GM12878 (cell line): ENCODE measurements at regions not wholly inside any gene's neighbourhood (a gene's known extent, or its start where the extent isn't known, plus 50 kb on each side); places are given as distances from the start of the nearest gene placed in this dataset.
A peak's percentile ranks its signal among the peaks of the same experiment; 100 is the strongest.

Experiments used
- ATAC-seq: fragments of 200-7000 bp; cut with Tn5 transposase; 3 replicates; pipeline ENCODE4 v1.9.1; 2020; ENCODE audit warnings: mild to moderate bottlenecking, moderate library complexity
- BruUV-seq: library from RNA; stranded (reverse); fragments of 400-500 nt; replicated peaks from 2 replicates; lab custom pipeline; 2021; lab: Mats Ljungman, UMichigan
- CTCF ChIA-PET: fragments of 300-600 bp; sonication (Branson Sonifier 250); formaldehyde crosslinking; extraction: SDS; loops from one replicate; lab custom pipeline; 2021; ENCODE audit warnings: inconsistent platforms; lab: Yijun Ruan, JAX
- POLR2A ChIA-PET: fragments of 350-600 bp; formaldehyde crosslinking; extraction: SDS; loops from one replicate; lab custom pipeline; 2021; ENCODE audit warnings: inconsistent platforms; lab: Charles Lee
- RAD21 ChIA-PET: fragments of 300-600 bp; sonication (Branson Sonifier 250); formaldehyde crosslinking; loops from one replicate; lab custom pipeline; 2023; ENCODE audit warnings: antibody characterized with exemption; ENCODE audit not compliant: unreplicated experiment; lab: Charles Lee
- SMC1A ChIA-PET: fragments of 300-600 bp; sonication (Branson Sonifier 250); formaldehyde crosslinking; loops from one replicate; lab custom pipeline; 2023; ENCODE audit not compliant: unreplicated experiment, uncharacterized antibody; lab: Charles Lee
- DNase-seq: peaks from one replicate; pipeline ENCODE4 v3.0.0-alpha.2; 2011; ENCODE audit warnings: low read depth, low spot score
- FAIRE-seq: peaks from 3 replicates; lab custom pipeline; 2011; peaks lifted over from hg19 to GRCh38; lab: Jason Lieb, UNC
- H2AFZ ChIP-seq: 2 replicates; pipeline ENCODE4 v1.6.0; 2011; ENCODE audit warnings: low read depth, low read length, control low read depth; ENCODE audit not compliant: control insufficient read depth
- H3K27ac ChIP-seq: 2 replicates; pipeline ENCODE4 v1.5.1; 2011; ENCODE audit warnings: control low read depth; ENCODE audit not compliant: control insufficient read depth, insufficient read depth
- H3K27me3 ChIP-seq, 2 experiments: replicated peaks in 1 of 2; 2 replicates each; pipeline versions ENCODE4 v1.6.0 to v1.6.1; 2011; ENCODE audit warnings: low read length in 1 of 2; ENCODE audit not compliant: control insufficient read depth in 2 of 2, insufficient read depth in 2 of 2
- H3K36me3 ChIP-seq, 2 experiments: 2 replicates each; pipeline ENCODE4 v1.5.1; 2011; ENCODE audit warnings: low read length in 1 of 2; ENCODE audit not compliant: control insufficient read depth in 2 of 2, insufficient read depth in 2 of 2
- H3K4me1 ChIP-seq: 2 replicates; pipeline ENCODE4 v1.6.1; 2011; ENCODE audit warnings: mild to moderate bottlenecking, low read length, moderate library complexity, mixed read lengths; ENCODE audit not compliant: control insufficient read depth, insufficient read depth
- H3K4me2 ChIP-seq: 2 replicates; pipeline ENCODE4 v1.6.0; 2011; ENCODE audit warnings: control low read depth; ENCODE audit not compliant: control insufficient read depth, insufficient read depth
- H3K4me3 ChIP-seq: fragments of 200-600 bp; sonication (generic); 2 replicates; pipeline ENCODE4 v1.5.1; 2016
- H3K79me2 ChIP-seq: 2 replicates; pipeline ENCODE4 v1.6.0; 2011; ENCODE audit warnings: low read length; ENCODE audit not compliant: control insufficient read depth, insufficient read depth
- H3K9ac ChIP-seq: 2 replicates; pipeline ENCODE4 v1.8.0; 2011; ENCODE audit warnings: low read length, control low read depth, mixed read lengths; ENCODE audit not compliant: control insufficient read depth, insufficient read depth
- H3K9me3 ChIP-seq: replicated peaks from 3 replicates; pipeline ENCODE4 v1.5.1; 2011; ENCODE audit warnings: mild to moderate bottlenecking, low read length; ENCODE audit not compliant: control insufficient read depth, insufficient read depth
- H4K20me1 ChIP-seq: 2 replicates; pipeline ENCODE4 v1.6.0; 2011; ENCODE audit not compliant: control insufficient read depth, insufficient read depth
- CTCF ChIP-seq, 3 experiments: IDR thresholded peaks in 2 of 3; conservative IDR thresholded peaks in 1 of 3; 2 replicates each; pipeline ENCODE4 v1.5.1; 2011; ENCODE audit warnings: low read depth in 3 of 3, low read length in 3 of 3, mild to moderate bottlenecking in 3 of 3, control low read depth in 2 of 3, moderate library complexity in 2 of 3, inconsistent platforms in 1 of 3, mixed read lengths in 1 of 3; ENCODE audit not compliant: control insufficient read depth in 2 of 3, insufficient read depth in 1 of 3; ENCODE audit errors: extremely low read depth in 1 of 3
- NR2F1 ChIP-seq: fragments of 450-650 bp; conservative IDR thresholded peaks from 2 replicates; pipeline ENCODE4 v1.6.1; 2017; ENCODE audit warnings: mild to moderate bottlenecking
- NRF1 ChIP-seq: conservative IDR thresholded peaks from 2 replicates; pipeline ENCODE4 v1.6.1; 2011; ENCODE audit warnings: mild to moderate bottlenecking, low read depth, low read length, improper control_type of control experiment
- PML ChIP-seq: IDR thresholded peaks from 2 replicates; pipeline ENCODE4 v1.6.1; 2012; ENCODE audit warnings: low read length, inconsistent platforms
- RAD21 ChIP-seq: IDR thresholded peaks from 2 replicates; pipeline ENCODE4 v1.6.1; 2011; ENCODE audit warnings: mild to moderate bottlenecking, low read depth, low read length, moderate library complexity; ENCODE audit not compliant: insufficient read depth
- SMAD5 ChIP-seq: IDR thresholded peaks from 2 replicates; pipeline ENCODE4 v1.6.1; 2016; ENCODE audit warnings: antibody characterized with exemption, low read depth
- SMC3 ChIP-seq: IDR thresholded peaks from 2 replicates; pipeline ENCODE4 v1.6.1; 2011; ENCODE audit warnings: low read length, improper control_type of control experiment, borderline replicate concordance
- SP1 ChIP-seq: IDR thresholded peaks from one replicate; pipeline ENCODE4 v1.6.1; 2011; ENCODE audit warnings: low read depth, low read length
- TBL1XR1 ChIP-seq: IDR thresholded peaks from 2 replicates; pipeline ENCODE4 v1.6.1; 2012; ENCODE audit warnings: low read depth, low read length, improper control_type of control experiment
- WGBS: methylation state at CpG from one replicate; pipeline ENCODE4 v1.1.6; 2016; ENCODE audit warnings: low lambda C conversion rate; ENCODE audit not compliant: insufficient replicate concordance, insufficient coverage; ENCODE audit errors: missing lambda C conversion rate; 5-methylcytosine and 5-hydroxymethylcytosine counted together
- in situ Hi-C: fragments of 300-500 bp; cut with MboI; formaldehyde crosslinking; loops from 9 replicates; pipeline ENCODE4 v1.14.3; 2018; ENCODE audit warnings: mixed read lengths
- intact Hi-C: fragments of 100-400 bp; cut with micrococcal nuclease; formaldehyde crosslinking; loops from one replicate; pipeline ENCODE4 v1.14.2; 2022; ENCODE audit not compliant: unreplicated experiment

DNA sequence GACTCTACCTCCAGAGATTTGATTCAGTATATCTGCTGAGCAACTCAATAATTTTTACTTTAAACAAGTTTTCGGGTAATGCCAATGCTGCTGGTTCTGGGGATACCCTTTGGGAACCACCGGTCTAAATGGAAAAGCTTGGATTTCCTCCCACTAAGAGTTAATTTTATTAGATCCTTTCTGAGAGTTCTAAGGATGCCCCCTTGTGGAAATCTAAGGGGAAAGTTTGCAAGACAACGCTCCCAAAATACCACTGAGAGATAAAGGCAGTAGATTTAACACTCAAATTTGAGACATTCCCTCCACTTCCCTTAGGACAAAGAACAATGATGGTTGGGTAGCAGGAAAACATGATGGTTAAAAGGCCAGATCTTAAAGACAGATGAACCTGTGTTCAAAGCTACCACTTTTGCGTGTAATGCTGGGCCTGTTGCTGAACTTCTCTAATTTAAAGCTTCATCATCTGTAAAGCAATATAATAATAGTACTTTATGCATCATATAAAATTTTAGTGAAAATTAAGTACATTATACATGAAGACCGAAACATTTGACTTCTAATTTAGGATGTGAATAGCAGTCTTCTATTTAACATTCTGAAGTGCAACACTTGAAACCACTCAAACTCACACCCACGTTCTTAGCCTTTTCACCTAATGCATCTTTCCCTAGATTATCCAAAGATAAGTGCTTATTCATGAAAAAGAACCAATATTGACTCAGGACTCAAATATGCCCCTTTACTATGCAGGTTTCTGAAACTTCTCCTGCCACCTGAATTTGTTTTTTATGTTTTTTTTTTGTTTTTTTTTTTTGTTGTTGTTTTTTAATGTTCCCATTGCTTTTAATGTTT lies 110.1 kb upstream of the LUZP2 start:
- no TSS peak for BruUV-seq
- RAD21 ChIA-PET: interaction anchor here (1.5 kb wide), 1 partner anchor 846 kb away, joined by 7 read pairs; no protein-coding TSS in a partner anchor
- no peaks in the 10 kb centered on the region for H3K4me1 ChIP-seq
- H3K9me3 ChIP-seq: no peaks in the 10 kb centered on the region
- ATAC-seq: no peak
- no peak overlapping the region for H3K4me2 ChIP-seq
- no peaks in the 10 kb centered on the region for H4K20me1 ChIP-seq
- CTCF ChIA-PET: interaction anchor here (1.3 to 1.4 kb wide), 4 partner anchors 13 to 1511 kb away, joined by 3 to 7 read pairs (median 4); no protein-coding TSS in a partner anchor
- no peak overlapping the region for H3K4me3 ChIP-seq
- H3K79me2 ChIP-seq: no peaks in the 10 kb centered on the region
- no peak for FAIRE-seq
- DNase-seq: no peak
- no peaks in the 10 kb centered on the region for H3K27me3 ChIP-seq
- intact Hi-C loops: no loop called here
- no peak overlapping the region for H3K9ac ChIP-seq
- SMC1A ChIA-PET: interaction anchor here (1.5 kb wide), 1 partner anchor 1273 kb away, joined by 3 read pairs; no protein-coding TSS in a partner anchor
- POLR2A ChIA-PET: no interaction called here
- TF ChIP-seq SP1: no peak
- no peak for TF ChIP-seq SMAD5
- no peak for TF ChIP-seq TBL1XR1
- no peak for TF ChIP-seq PML
- peak in 2 of 3 experiments; percentile 5 to 31; a peak in 1 of 6 replicates for TF ChIP-seq CTCF (IDR thresholded peaks at IDR 0.05 in 2 of 3, conservative IDR thresholded peaks at IDR 0.05 in 1 of 3; ENCODE audit: control insufficient read depth in 2 of 3, extremely low read depth in 1 of 3, insufficient read depth in 1 of 3, low read depth in 3 of 3, low read length in 3 of 3)
- no peak for TF ChIP-seq NRF1
- peak; percentile 16; the same call in 1 of the 2 replicates for TF ChIP-seq SMC3
- peak; percentile 17; the same call in 1 of the 2 replicates for TF ChIP-seq RAD21
- no peak for TF ChIP-seq NR2F1
- H3K36me3 ChIP-seq: no peaks in the 10 kb centered on the region
- no peak overlapping the region for H2AFZ ChIP-seq
- H3K27ac ChIP-seq: no peak overlapping the region
- 39% methylated on average over 6 of the region's 6 CpGs for WGBS
- in situ Hi-C loops: no loop called here
